PFSK-1 (cell line): ENCODE measurements at regions not wholly inside any gene's neighbourhood (a gene's known extent, or its start where the extent isn't known, plus 50 kb on each side); places are given as distances from the start of the nearest gene placed in this dataset.

Experiments
- FOXP2 ChIP-seq: optimal IDR thresholded peaks from 2 replicates; pipeline ENCODE3; 2011; ENCODE audit warnings: borderline replicate concordance, control low read depth, inconsistent platforms; ENCODE audit not compliant: insufficient read depth; ENCODE audit errors: extremely low read length, extremely low read depth
- POLR2AphosphoS5 ChIP-seq: IDR thresholded peaks from 2 replicates; pipeline ENCODE4 v1.6.1; 2012; ENCODE audit warnings: low read depth, mild to moderate bottlenecking, control low read depth, low read length, moderate library complexity
- REST ChIP-seq, 2 experiments: IDR thresholded peaks; 2 replicates each; pipeline versions ENCODE4 v1.6.1 to v1.8.0; 2011 to 2012; ENCODE audit warnings: low read depth in 2 of 2, low read length in 2 of 2, control low read depth in 1 of 2, inconsistent platforms in 1 of 2, mild to moderate bottlenecking in 1 of 2, moderate library complexity in 1 of 2; ENCODE audit not compliant: insufficient read depth in 1 of 2
- SIN3A ChIP-seq: IDR thresholded peaks from 2 replicates; pipeline ENCODE4 v1.6.1; 2012; ENCODE audit warnings: mild to moderate bottlenecking, low read length, moderate library complexity, borderline replicate concordance; ENCODE audit not compliant: insufficient read depth
- TAF1 ChIP-seq: IDR thresholded peaks from 2 replicates; pipeline ENCODE4 v1.6.1; 2012; ENCODE audit warnings: low read length, control low read depth, borderline replicate concordance; ENCODE audit not compliant: insufficient read depth

- no peak for TF ChIP-seq SIN3A
- TF ChIP-seq FOXP2 = no peak
- no peak for TF ChIP-seq POLR2AphosphoS5
- no peak for TF ChIP-seq REST (IDR thresholded peaks at IDR 0.05; ENCODE audit: insufficient read depth in 1 of 2, low read depth in 2 of 2, low read length in 2 of 2)
- TF ChIP-seq TAF1 = no peak
Measured at GRCh38 chr2:84231478-84231877, 227.6 kb downstream of the SUCLG1 start.

- TF ChIP-seq TAF1 (no peak), REST (IDR thresholded peaks at IDR 0.05; ENCODE audit: insufficient read depth in 1 of 2, low read depth in 2 of 2, low read length in 2 of 2) (no peak), SIN3A (no peak), POLR2AphosphoS5 (no peak), FOXP2 (no peak)
Measured at GRCh38 chr2:84224121-84224520, 235.0 kb downstream of the SUCLG1 start.

- TF ChIP-seq SIN3A (no peak), TAF1 (no peak), FOXP2 (no peak), POLR2AphosphoS5 (no peak), REST (IDR thresholded peaks at IDR 0.05; ENCODE audit: insufficient read depth in 1 of 2, low read depth in 2 of 2, low read length in 2 of 2) (no peak)
Measured at GRCh38 chr2:84223191-84223590, 235.9 kb downstream of the SUCLG1 start.

- no peak for TF ChIP-seq SIN3A
- TF ChIP-seq REST (IDR thresholded peaks at IDR 0.05; ENCODE audit: insufficient read depth in 1 of 2, low read depth in 2 of 2, low read length in 2 of 2) = no peak
- no peak for TF ChIP-seq POLR2AphosphoS5
- TF ChIP-seq TAF1 = no peak
- TF ChIP-seq FOXP2 = no peak
Measured at GRCh38 chr2:84217456-84217855, 241.6 kb downstream of the SUCLG1 start.

GRCh38 chr2:84214455-84214854 lies 244.6 kb downstream of the SUCLG1 start:
- TF ChIP-seq SIN3A (no peak), POLR2AphosphoS5 (no peak), TAF1 (no peak), FOXP2 (no peak), REST (IDR thresholded peaks at IDR 0.05; ENCODE audit: insufficient read depth in 1 of 2, low read depth in 2 of 2, low read length in 2 of 2) (no peak)
